Endodermal cell (in vitro differentiated cells): ENCODE measurements at regions not wholly inside any gene's neighbourhood (a gene's known extent, or its start where the extent isn't known, plus 50 kb on each side); places are given as distances from the start of the nearest gene placed in this dataset.
"Not testable (repeated sequence)": the region's sequence is repeated elsewhere in the genome, so short reads cannot be mapped to it uniquely, and the experiment has no call there.

Experiments used
- DNase-seq: peaks from one replicate; pipeline ENCODE4 v3.0.0-alpha.2; 2017
- H3K27ac ChIP-seq: 2 replicates; pipeline ENCODE4 v1.5.1; 2013; ENCODE audit warnings: mild to moderate bottlenecking, low read depth, low read length, moderate library complexity
- H3K27me3 ChIP-seq: 2 replicates; pipeline ENCODE4 v1.6.1; 2013; ENCODE audit warnings: mild to moderate bottlenecking, low read length, moderate library complexity; ENCODE audit not compliant: insufficient read depth, control insufficient read depth, poor library complexity, severe bottlenecking
- H3K36me3 ChIP-seq: 2 replicates; pipeline ENCODE4 v1.7.0; 2013; ENCODE audit warnings: mild to moderate bottlenecking, low read length, moderate library complexity; ENCODE audit not compliant: control insufficient read depth, insufficient read depth
- H3K4me1 ChIP-seq: one replicate; pipeline ENCODE4 v1.7.0; 2013; ENCODE audit warnings: low read length; ENCODE audit not compliant: control insufficient read depth, insufficient read depth
- H3K4me3 ChIP-seq: 2 replicates; pipeline ENCODE4 v1.5.1; 2013; ENCODE audit warnings: mild to moderate bottlenecking, low read length, moderate library complexity
- H3K9ac ChIP-seq: 2 replicates; pipeline ENCODE4 v1.6.1; 2013; ENCODE audit warnings: mild to moderate bottlenecking, low read length, moderate library complexity; ENCODE audit not compliant: poor library complexity, severe bottlenecking; ENCODE audit errors: extremely low read depth
- H3K9me3 ChIP-seq: 2 replicates; pipeline ENCODE4 v1.6.1; 2013; ENCODE audit warnings: mild to moderate bottlenecking, low read length, moderate library complexity; ENCODE audit not compliant: control insufficient read depth
- H3K27ac Mint-ChIP-seq: 2 replicates; pipeline ENCODE4 v1.8.0; 2020; ENCODE audit warnings: mixed read lengths
- H3K27me3 Mint-ChIP-seq: 2 replicates; pipeline ENCODE4 v1.8.0; 2021; ENCODE audit warnings: mild to moderate bottlenecking, mixed read lengths; ENCODE audit not compliant: insufficient read depth
- H3K36me3 Mint-ChIP-seq: 2 replicates; pipeline ENCODE4 v1.8.0; 2020; ENCODE audit warnings: low read depth, mixed read lengths
- H3K4me1 Mint-ChIP-seq: 2 replicates; pipeline ENCODE4 v1.8.0; 2020; ENCODE audit warnings: mixed read lengths
- H3K4me3 Mint-ChIP-seq: 2 replicates; pipeline ENCODE4 v1.8.0; 2020; ENCODE audit warnings: mild to moderate bottlenecking, moderate library complexity, mixed read lengths
- H3K9me3 Mint-ChIP-seq: 2 replicates; pipeline ENCODE4 v1.8.0; 2020; ENCODE audit warnings: mild to moderate bottlenecking, mixed read lengths
- CTCF ChIP-seq: fragments of 200-600 bp; sonication (generic); conservative IDR thresholded peaks from 2 replicates; pipeline ENCODE4 v1.5.0; 2021; ENCODE audit warnings: antibody characterized with exemption, mild to moderate bottlenecking
- WGBS, 2 experiments: methylation state at CpG; one replicate each; pipeline versions ENCODE4 v1.1.5 to v1.1.7; 2013; ENCODE audit warnings: missing lambda C conversion rate in 2 of 2, mixed read lengths in 1 of 2; ENCODE audit not compliant: insufficient coverage in 1 of 2, insufficient read length in 1 of 2; 5-methylcytosine and 5-hydroxymethylcytosine counted together

DNA sequence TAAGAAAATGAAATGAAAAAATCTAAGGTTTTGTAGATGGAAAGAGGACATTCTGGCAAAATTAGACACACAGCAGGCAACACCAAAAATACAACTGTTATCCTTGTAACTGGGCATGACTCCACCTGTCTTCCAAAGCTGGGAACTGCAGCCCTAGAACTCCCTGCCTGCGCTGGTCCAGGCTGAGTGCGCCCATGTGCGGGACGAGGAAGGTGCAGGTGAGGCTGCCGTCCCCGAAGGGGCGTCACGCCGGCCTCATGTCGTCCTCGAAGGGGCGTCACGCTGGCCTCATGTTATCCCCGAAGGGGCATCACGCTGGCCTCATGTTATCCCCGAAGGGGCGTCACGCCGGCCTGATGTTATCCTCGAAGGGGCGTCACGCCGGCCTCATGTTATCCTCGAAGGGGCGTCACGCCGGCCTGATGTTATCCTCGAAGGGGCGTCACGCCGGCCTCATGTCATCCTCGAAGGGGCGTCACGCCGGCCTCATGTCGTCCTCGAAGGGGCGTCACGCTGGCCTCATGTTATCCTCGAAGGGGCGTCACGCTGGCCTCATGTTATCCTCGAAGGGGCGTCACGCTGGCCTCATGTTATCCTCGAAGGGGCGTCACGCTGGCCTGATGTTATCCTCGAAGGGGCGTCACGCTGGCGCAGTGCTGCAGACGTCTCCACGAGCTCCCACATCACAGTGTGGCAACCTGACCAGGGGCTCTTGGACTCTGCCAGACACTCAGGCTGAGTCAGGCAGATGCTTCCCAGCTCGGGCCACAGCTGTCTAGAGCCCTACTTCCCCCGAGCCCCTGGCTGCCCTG, 100.3 kb upstream of the SALL3 start:
- H3K4me1 ChIP-seq, H3K27me3 Mint-ChIP-seq, H3K4me1 Mint-ChIP-seq, H3K27me3 ChIP-seq, H3K27ac Mint-ChIP-seq, H3K9ac ChIP-seq, H3K36me3 ChIP-seq, H3K36me3 Mint-ChIP-seq, H3K4me3 ChIP-seq, H3K27ac ChIP-seq, H3K9me3 ChIP-seq, H3K4me3 Mint-ChIP-seq, H3K9me3 Mint-ChIP-seq: not testable (repeated sequence)
- peak; percentile 84 for DNase-seq
- peak; percentile 86 for TF ChIP-seq CTCF
- WGBS, 2 experiments: 92 to 94% methylated on average over 23 to 56 of the region's 56 CpGs

GRCh38 chr18:78882585-78882984, 97.0 kb upstream of the SALL3 start:
- 90 to 92% methylated on average over 2 to 6 of the region's 7 CpGs for WGBS, 2 experiments
- peaks cover 9% of the 10 kb centered on the region for H3K27me3 Mint-ChIP-seq
- Histone ChIP-seq H3K36me3 (no peaks in the 10 kb centered on the region), H3K9me3 (no peaks in the 10 kb centered on the region), H3K27me3 (no peaks in the 10 kb centered on the region), H3K4me1 (no peaks in the 10 kb centered on the region), H3K4me3 (no peak overlapping the region), H3K9ac (no peak overlapping the region), H3K27ac (no peak overlapping the region)
- H3K4me1 Mint-ChIP-seq: no peaks in the 10 kb centered on the region
- H3K4me3 Mint-ChIP-seq: no peak overlapping the region
- H3K9me3 Mint-ChIP-seq: peaks cover 24% of the 10 kb centered on the region
- DNase-seq: no peak
- H3K27ac Mint-ChIP-seq: no peak overlapping the region
- TF ChIP-seq CTCF: no peak
- H3K36me3 Mint-ChIP-seq: no peaks in the 10 kb centered on the region

DNA sequence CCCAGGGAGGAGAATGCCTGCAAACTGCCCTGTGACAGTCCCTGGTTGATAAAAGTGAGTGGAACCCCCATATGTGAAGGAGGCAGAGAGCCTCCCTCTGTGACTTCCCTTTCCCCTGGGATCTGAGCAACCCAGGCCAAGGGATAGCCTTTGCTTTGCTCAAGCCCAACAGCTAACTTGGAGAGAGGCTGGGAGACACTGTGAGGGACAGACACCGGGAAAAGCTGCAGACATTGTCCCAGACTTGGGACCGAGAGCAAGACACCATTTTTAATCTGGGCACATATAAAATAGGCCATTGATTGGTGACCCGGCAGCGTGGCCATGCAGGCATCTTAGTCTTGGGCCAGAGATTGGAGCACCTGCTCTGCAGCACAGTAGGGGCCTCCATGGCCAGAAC, 96.1 kb upstream of the SALL3 start:
- Histone ChIP-seq H3K9me3 (peaks cover 1% of the 10 kb centered on the region), H3K27ac (no peak overlapping the region), H3K4me1 (no peaks in the 10 kb centered on the region), H3K27me3 (no peaks in the 10 kb centered on the region), H3K4me3 (no peak overlapping the region), H3K9ac (no peak overlapping the region), H3K36me3 (no peaks in the 10 kb centered on the region)
- no peak overlapping the region for H3K27ac Mint-ChIP-seq
- 95% methylated on average over 2 to 4 of the region's 4 CpGs for WGBS, 2 experiments
- H3K27me3 Mint-ChIP-seq: peaks cover 10% of the 10 kb centered on the region
- peak; percentile 19 for DNase-seq
- no peaks in the 10 kb centered on the region for H3K36me3 Mint-ChIP-seq
- no peak overlapping the region for H3K4me3 Mint-ChIP-seq
- no peaks in the 10 kb centered on the region for H3K4me1 Mint-ChIP-seq
- H3K9me3 Mint-ChIP-seq: peaks cover 34% of the 10 kb centered on the region
- TF ChIP-seq CTCF: no peak
